ENCODE measurements at regions not wholly inside any gene's neighbourhood (a gene's known extent, or its start where the extent isn't known, plus 50 kb on each side); places are given as distances from the start of the nearest gene placed in this dataset.

DNA sequence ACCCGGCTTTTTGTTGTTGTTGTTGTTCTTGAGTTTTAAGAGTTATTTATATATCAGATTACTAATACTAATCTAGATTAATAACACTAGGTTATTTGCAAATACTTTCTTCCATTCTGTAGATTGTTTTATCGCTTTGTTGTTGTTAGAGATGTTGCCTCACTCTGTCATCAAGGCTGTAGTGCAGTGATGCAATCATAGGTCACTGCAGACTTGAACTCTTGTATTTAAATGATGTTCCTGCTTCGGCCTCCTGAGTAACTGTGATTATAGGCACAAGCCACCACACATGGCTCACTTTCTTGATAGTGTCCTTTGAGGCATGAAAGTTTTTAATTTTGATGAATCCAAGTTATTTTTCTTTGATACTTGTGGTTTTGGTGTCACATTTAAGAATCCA lies 129.0 kb downstream of the VSIG4 start:
- TF ChIP-seq CTCF (IDR thresholded peaks at IDR 0.05; ENCODE audit: extremely low read depth in 1 of 2, insufficient read depth in 1 of 2, low read depth in 1 of 2, low read length in 2 of 2) (no peak), POLR2A (IDR thresholded peaks at IDR 0.05; ENCODE audit: low read depth, low read length) (no peak), EZH2 (IDR thresholded peaks at IDR 0.05; ENCODE audit: borderline replicate concordance, low read depth, low read length, severe bottlenecking) (no peak), JUN (IDR thresholded peaks at IDR 0.05; ENCODE audit: borderline replicate concordance, insufficient read depth, insufficient read length, low read depth) (no peak), POLR2AphosphoS5 (IDR thresholded peaks at IDR 0.05; ENCODE audit: insufficient read depth, low read depth, low read length) (no peak), MYC (IDR thresholded peaks at IDR 0.05; ENCODE audit: low read depth, low read length) (no peak), GATA2 (IDR thresholded peaks at IDR 0.05; ENCODE audit: insufficient read depth, insufficient read length, low read depth, low read length) (no peak), FOS (IDR thresholded peaks at IDR 0.05; ENCODE audit: borderline replicate concordance, insufficient read depth, low read length) (no peak)
- TF ChIP-seq, protein P1, sequence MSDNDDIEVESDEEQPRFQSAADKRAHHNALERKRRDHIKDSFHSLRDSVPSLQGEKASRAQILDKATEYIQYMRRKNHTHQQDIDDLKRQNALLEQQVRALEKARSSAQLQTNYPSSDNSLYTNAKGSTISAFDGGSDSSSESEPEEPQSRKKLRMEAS (IDR thresholded peaks at IDR 0.05; ENCODE audit: insufficient read depth, insufficient read length) = no peak
